ENCODE measurements at regions not wholly inside any gene's neighbourhood (a gene's known extent, or its start where the extent isn't known, plus 50 kb on each side); places are given as distances from the start of the nearest gene placed in this dataset.

GRCh38 chr11:95284057-95285052 lies 53.4 kb upstream of the SESN3 start:
- dilution Hi-C loops (cut with MboI; ENCODE audit: extremely low pct_ligation_motif_present, low sequenced_read_pairs), result no loop called here
- H3K27me3 ChIP-seq (ENCODE audit: control insufficient read depth in 2 of 2, insufficient read depth in 2 of 2, low read length in 2 of 2), result no peaks in the 10 kb centered on the region
- DNase-seq (ENCODE audit: low read depth, low spot score) (no peak), FAIRE-seq (no peak)
- H3K9ac ChIP-seq (replicated peaks; ENCODE audit: extremely low read depth, insufficient read depth, low read length), result no peak overlapping the region
- ChIA-PET POLR2A (no interaction called here), CTCF (no interaction called here)
- no peak overlapping the region for H3K27ac ChIP-seq (ENCODE audit: insufficient read depth, low read depth, low read length)
- H3K4me2 ChIP-seq (ENCODE audit: insufficient read depth, low read length), result no peak overlapping the region
- no peaks in the 10 kb centered on the region for H3K79me2 ChIP-seq (ENCODE audit: control insufficient read depth, insufficient read depth, low read length)
- no peaks in the 10 kb centered on the region for H3K36me3 ChIP-seq (ENCODE audit: control insufficient read depth in 2 of 2, extremely low read depth in 1 of 2, insufficient read depth in 2 of 2, low read length in 2 of 2)
- H2AFZ ChIP-seq (ENCODE audit: low read depth, low read length), result no peak overlapping the region
- H3K9me3 ChIP-seq (replicated peaks; ENCODE audit: control insufficient read depth, insufficient read depth, low read length), result no peaks in the 10 kb centered on the region
- no peak for TF ChIP-seq MYC (IDR thresholded peaks at IDR 0.05; ENCODE audit: low read depth, low read length)
- no peaks in the 10 kb centered on the region for H3K4me1 ChIP-seq (ENCODE audit: control insufficient read depth, extremely low read depth, insufficient read depth, low read length)
- no peak overlapping the region for H3K4me3 ChIP-seq (replicated peaks in 1 of 3; ENCODE audit: insufficient read depth in 1 of 3, low read depth in 1 of 3, low read length in 3 of 3)
- no peaks in the 10 kb centered on the region for H3K9me1 ChIP-seq (replicated peaks; ENCODE audit: control insufficient read depth, extremely low read depth, insufficient read depth, low read length)
- BruUV-seq (replicated peaks), result no TSS peak
- H4K20me1 ChIP-seq (replicated peaks; ENCODE audit: control insufficient read depth, extremely low read depth, insufficient read depth, low read length), result no peaks in the 10 kb centered on the region
- intact Hi-C loops (cut with micrococcal nuclease), result no loop called here

- ChIA-PET CTCF (no interaction called here), POLR2A (no interaction called here)
- Histone ChIP-seq H2AFZ (ENCODE audit: low read depth, low read length) (no peak overlapping the region), H3K27ac (ENCODE audit: insufficient read depth, low read depth, low read length) (no peak overlapping the region), H3K79me2 (ENCODE audit: control insufficient read depth, insufficient read depth, low read length) (no peaks in the 10 kb centered on the region), H3K36me3 (ENCODE audit: control insufficient read depth in 2 of 2, extremely low read depth in 1 of 2, insufficient read depth in 2 of 2, low read length in 2 of 2) (no peaks in the 10 kb centered on the region), H3K4me3 (replicated peaks in 1 of 3; ENCODE audit: insufficient read depth in 1 of 3, low read depth in 1 of 3, low read length in 3 of 3) (no peak overlapping the region), H3K27me3 (ENCODE audit: control insufficient read depth in 2 of 2, insufficient read depth in 2 of 2, low read length in 2 of 2) (no peaks in the 10 kb centered on the region), H3K4me2 (ENCODE audit: insufficient read depth, low read length) (no peak overlapping the region), H3K9me3 (replicated peaks; ENCODE audit: control insufficient read depth, insufficient read depth, low read length) (no peaks in the 10 kb centered on the region), H3K9me1 (replicated peaks; ENCODE audit: control insufficient read depth, extremely low read depth, insufficient read depth, low read length) (no peaks in the 10 kb centered on the region), H3K9ac (replicated peaks; ENCODE audit: extremely low read depth, insufficient read depth, low read length) (no peak overlapping the region), H4K20me1 (replicated peaks; ENCODE audit: control insufficient read depth, extremely low read depth, insufficient read depth, low read length) (no peaks in the 10 kb centered on the region), H3K4me1 (ENCODE audit: control insufficient read depth, extremely low read depth, insufficient read depth, low read length) (no peaks in the 10 kb centered on the region)
- intact Hi-C loops (cut with micrococcal nuclease) (no loop called here), dilution Hi-C loops (cut with MboI; ENCODE audit: extremely low pct_ligation_motif_present, low sequenced_read_pairs) (no loop called here)
- no peak for TF ChIP-seq CTCF (IDR thresholded peaks at IDR 0.05; ENCODE audit: extremely low read depth in 1 of 2, insufficient read depth in 1 of 2, low read depth in 1 of 2, low read length in 2 of 2)
- TF ChIP-seq JUN (IDR thresholded peaks at IDR 0.05; ENCODE audit: borderline replicate concordance, insufficient read depth, insufficient read length, low read depth), result no peak
- TF ChIP-seq GATA2 (IDR thresholded peaks at IDR 0.05; ENCODE audit: insufficient read depth, insufficient read length, low read depth, low read length), result no peak
- no peak for TF ChIP-seq MAX (IDR thresholded peaks at IDR 0.05; ENCODE audit: insufficient read depth, insufficient read length)
- TF ChIP-seq MYC (IDR thresholded peaks at IDR 0.05; ENCODE audit: low read depth, low read length), result no peak
- no peak for TF ChIP-seq EZH2 (IDR thresholded peaks at IDR 0.05; ENCODE audit: borderline replicate concordance, low read depth, low read length, severe bottlenecking)
- TF ChIP-seq FOS (IDR thresholded peaks at IDR 0.05; ENCODE audit: borderline replicate concordance, insufficient read depth, low read length), result no peak
- TF ChIP-seq POLR2A (IDR thresholded peaks at IDR 0.05; ENCODE audit: low read depth, low read length), result no peak
- no peak for TF ChIP-seq POLR2AphosphoS5 (IDR thresholded peaks at IDR 0.05; ENCODE audit: insufficient read depth, low read depth, low read length)
- FAIRE-seq, result no peak
- DNase-seq (ENCODE audit: low read depth, low spot score), result no peak
- no TSS peak for BruUV-seq (replicated peaks)
These were observed 52.6 kb upstream of the SESN3 start for GRCh38 chr11:95283650-95284049.

Measured in endothelial cell of umbilical vein (primary cell).